AG08395 (cell line): ENCODE measurements at regions not wholly inside any gene's neighbourhood (a gene's known extent, or its start where the extent isn't known, plus 50 kb on each side); places are given as distances from the start of the nearest gene placed in this dataset.
"Not testable (repeated sequence)": the region's sequence is repeated elsewhere in the genome, so short reads cannot be mapped to it uniquely, and the experiment has no call there.

ENCODE experiments used
- DNase-seq: peaks from one replicate; pipeline ENCODE4 v3.0.0; 2012; ENCODE audit warnings: mixed read lengths, low spot score

GRCh38 chr1:4064150-4064889 is 164.2 kb upstream of the C1orf174 start:
- DNase-seq = no peak

- DNase-seq = no peak
Observed at GRCh38 chr1:4066860-4067599, 167.0 kb upstream of the C1orf174 start.

GRCh38 chr1:4068076-4068475 is 168.0 kb upstream of the C1orf174 start:
- no peak for DNase-seq

GRCh38 chr1:4071653-4072052 is 171.6 kb upstream of the C1orf174 start:
- DNase-seq = no peak

GRCh38 chr1:4072481-4073153 is 172.5 kb upstream of the C1orf174 start:
- no peak for DNase-seq

GRCh38 chr1:4075436-4076225 is 175.6 kb upstream of the C1orf174 start:
- no peak for DNase-seq

GRCh38 chr1:4076346-4076745 is 176.3 kb upstream of the C1orf174 start:
- DNase-seq = no peak

- not testable (repeated sequence) for DNase-seq
Observed at GRCh38 chr1:4078091-4078962, 178.3 kb upstream of the C1orf174 start.

GRCh38 chr1:4079815-4080214 is 179.7 kb upstream of the C1orf174 start:
- no peak for DNase-seq

- DNase-seq = no peak
Observed at GRCh38 chr1:4081806-4082711, 182.0 kb upstream of the C1orf174 start.

GRCh38 chr1:4083231-4084047 is 183.4 kb upstream of the C1orf174 start:
- DNase-seq = no peak

GRCh38 chr1:4084048-4084431 is 184.0 kb upstream of the C1orf174 start:
- no peak for DNase-seq

GRCh38 chr1:4084446-4084845 is 184.4 kb upstream of the C1orf174 start:
- no peak for DNase-seq

- DNase-seq = no peak
Observed at GRCh38 chr1:4084896-4085295, 184.8 kb upstream of the C1orf174 start.

- no peak for DNase-seq
Observed at GRCh38 chr1:4085546-4085945, 185.5 kb upstream of the C1orf174 start.

GRCh38 chr1:4086085-4086850 is 186.2 kb upstream of the C1orf174 start:
- no peak for DNase-seq

- no peak for DNase-seq
Observed at GRCh38 chr1:4086921-4087320, 186.8 kb upstream of the C1orf174 start.
